ENCODE measurements at regions not wholly inside any gene's neighbourhood (a gene's known extent, or its start where the extent isn't known, plus 50 kb on each side); places are given as distances from the start of the nearest gene placed in this dataset.
"Not testable (repeated sequence)": the region's sequence is repeated elsewhere in the genome, so short reads cannot be mapped to it uniquely, and the experiment has no call there.

- no TSS peak for BruUV-seq (replicated peaks)
- TF ChIP-seq CTCF (IDR thresholded peaks at IDR 0.05; ENCODE audit: unreplicated experiment) = no peak
- peaks cover 9% of the 10 kb centered on the region for H3K4me1 Mint-ChIP-seq (ENCODE audit: low read depth, unreplicated experiment)
- peaks cover 18% of the 10 kb centered on the region for H3K36me3 Mint-ChIP-seq (ENCODE audit: insufficient read depth, unreplicated experiment)
- H3K4me3 Mint-ChIP-seq (ENCODE audit: low read depth, unreplicated experiment) = no peak overlapping the region
- H3K9me3 Mint-ChIP-seq (ENCODE audit: low read depth, unreplicated experiment) = no peaks in the 10 kb centered on the region
- no peak overlapping the region for H3K27ac Mint-ChIP-seq (ENCODE audit: unreplicated experiment)
- CTCF ChIA-PET = no interaction called here
- DNase-seq = no peak
- peaks cover 23% of the 10 kb centered on the region for H3K27me3 Mint-ChIP-seq (ENCODE audit: unreplicated experiment)
- intact Hi-C loops (cut with micrococcal nuclease; ENCODE audit: unreplicated experiment) = loop anchor here (5.0 to 10.0 kb wide), 3 partner anchors 540 to 1700 kb away; no protein-coding TSS in a partner anchor
Measured at GRCh38 chr12:62194616-62195015, 65.6 kb upstream of the USP15 start.

GRCh38 chr12:62196146-62196545, 64.1 kb upstream of the USP15 start:
- no TSS peak for BruUV-seq (replicated peaks)
- no peaks in the 10 kb centered on the region for H3K9me3 Mint-ChIP-seq (ENCODE audit: low read depth, unreplicated experiment)
- H3K4me3 Mint-ChIP-seq (ENCODE audit: low read depth, unreplicated experiment) = no peak overlapping the region
- H3K36me3 Mint-ChIP-seq (ENCODE audit: insufficient read depth, unreplicated experiment) = peaks cover 14% of the 10 kb centered on the region
- peaks cover 9% of the 10 kb centered on the region for H3K4me1 Mint-ChIP-seq (ENCODE audit: low read depth, unreplicated experiment)
- H3K27me3 Mint-ChIP-seq (ENCODE audit: unreplicated experiment) = peaks cover 14% of the 10 kb centered on the region
- TF ChIP-seq CTCF (IDR thresholded peaks at IDR 0.05; ENCODE audit: unreplicated experiment) = no peak
- CTCF ChIA-PET = interaction anchor here (0.7 to 1.0 kb wide), 2 partner anchors 143 to 1080 kb away, joined by 3 to 5 read pairs; no protein-coding TSS in a partner anchor
- DNase-seq = no peak
- intact Hi-C loops (cut with micrococcal nuclease; ENCODE audit: unreplicated experiment) = loop anchor here (10.0 kb wide), 2 partner anchors 541 to 1701 kb away; no protein-coding TSS in a partner anchor
- no peak overlapping the region for H3K27ac Mint-ChIP-seq (ENCODE audit: unreplicated experiment)

- H3K4me3 Mint-ChIP-seq (ENCODE audit: low read depth, unreplicated experiment); H3K27me3 Mint-ChIP-seq (ENCODE audit: unreplicated experiment); H3K4me1 Mint-ChIP-seq (ENCODE audit: low read depth, unreplicated experiment); BruUV-seq (replicated peaks); H3K27ac Mint-ChIP-seq (ENCODE audit: unreplicated experiment); DNase-seq; CTCF ChIA-PET; intact Hi-C loops (cut with micrococcal nuclease; ENCODE audit: unreplicated experiment); H3K36me3 Mint-ChIP-seq (ENCODE audit: insufficient read depth, unreplicated experiment); H3K9me3 Mint-ChIP-seq (ENCODE audit: low read depth, unreplicated experiment): not testable (repeated sequence)
Measured at GRCh38 chr12:62202861-62203260, 57.3 kb upstream of the USP15 start.

- no peak for DNase-seq
Measured at GRCh38 chr12:62205346-62205745, 54.9 kb upstream of the USP15 start.

More at GRCh38 chr12:62205346-62205745, 54.9 kb upstream of the USP15 start:
- peaks cover 2% of the 10 kb centered on the region for H3K4me1 Mint-ChIP-seq (ENCODE audit: low read depth, unreplicated experiment)
- H3K27me3 Mint-ChIP-seq (ENCODE audit: unreplicated experiment) = no peaks in the 10 kb centered on the region
- H3K27ac Mint-ChIP-seq (ENCODE audit: unreplicated experiment) = no peak overlapping the region
- TF ChIP-seq CTCF (IDR thresholded peaks at IDR 0.05; ENCODE audit: unreplicated experiment) = no peak
- BruUV-seq (replicated peaks) = no TSS peak
- H3K4me3 Mint-ChIP-seq (ENCODE audit: low read depth, unreplicated experiment) = no peak overlapping the region
- peaks cover 2% of the 10 kb centered on the region for H3K9me3 Mint-ChIP-seq (ENCODE audit: low read depth, unreplicated experiment)
- H3K36me3 Mint-ChIP-seq (ENCODE audit: insufficient read depth, unreplicated experiment) = no peaks in the 10 kb centered on the region
- CTCF ChIA-PET = no interaction called here
- intact Hi-C loops (cut with micrococcal nuclease; ENCODE audit: unreplicated experiment) = no loop called here

Data from Calu3 (cell line).